ENCODE measurements at regions not wholly inside any gene's neighbourhood (a gene's known extent, or its start where the extent isn't known, plus 50 kb on each side); places are given as distances from the start of the nearest gene placed in this dataset.

DNA sequence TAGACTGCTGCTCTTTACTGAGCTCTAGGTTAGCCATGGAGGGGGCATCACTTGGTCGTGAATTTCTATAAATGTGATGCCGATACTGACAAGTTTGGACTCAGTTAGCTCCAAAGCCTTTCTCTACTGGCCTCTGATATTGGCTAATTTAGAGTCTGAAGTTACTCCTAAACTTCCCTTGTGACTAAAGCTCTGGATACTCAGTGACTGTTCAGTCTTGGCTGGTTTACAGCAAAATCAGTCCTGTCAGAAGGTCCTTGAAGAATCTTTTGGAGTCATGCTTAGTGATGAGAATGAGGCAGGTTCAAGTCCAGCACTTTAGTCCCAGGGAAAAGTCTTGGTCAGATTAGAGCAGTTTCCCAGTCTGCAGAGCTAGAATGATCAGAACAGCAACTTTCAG is 197.5 kb upstream of the HS3ST4 start:
- H4K8ac ChIP-seq (ENCODE audit: low read depth in 2 of 2, low read length in 2 of 2) = no peak overlapping the region

More for the DNA sequence above, 197.5 kb upstream of the HS3ST4 start:
- Histone ChIP-seq H3K56ac (ENCODE audit: extremely low read depth, insufficient read depth, low read length) (no peak overlapping the region), H3K79me1 (ENCODE audit: low read depth in 1 of 2, low read length in 2 of 2) (no peaks in the 10 kb centered on the region), H3K18ac (ENCODE audit: low read depth, low read length) (no peak overlapping the region), H3K23ac (ENCODE audit: low read depth, low read length) (no peak overlapping the region), H2BK15ac (ENCODE audit: low read depth, low read length) (no peak overlapping the region), H4K91ac (ENCODE audit: insufficient read depth, low read depth, low read length) (no peak overlapping the region), H2AK9ac (replicated peaks; ENCODE audit: low read depth, low read length, poor library complexity) (no peak overlapping the region), H3K27ac (ENCODE audit: insufficient read depth, low read length) (no peak overlapping the region), H3K4me3 (ENCODE audit: insufficient read depth, low read depth, low read length) (no peak overlapping the region), H2BK20ac (ENCODE audit: low read depth, low read length) (no peak overlapping the region), H2AFZ (replicated peaks; ENCODE audit: low read length, poor library complexity) (no peak overlapping the region), H4K20me1 (ENCODE audit: insufficient read depth, low read length) (no peaks in the 10 kb centered on the region), H3K4me2 (ENCODE audit: low read depth, low read length) (no peak overlapping the region), H3K4me1 (ENCODE audit: control insufficient read depth, insufficient read depth, low read length) (no peaks in the 10 kb centered on the region), H3K36me3 (ENCODE audit: control insufficient read depth, insufficient read depth, low read length) (no peaks in the 10 kb centered on the region), H3K27me3 (ENCODE audit: control insufficient read depth, insufficient read depth, low read length) (no peaks in the 10 kb centered on the region), H3K9ac (ENCODE audit: low read depth, low read length) (no peak overlapping the region), H2AK5ac (ENCODE audit: low read depth, low read length) (no peak overlapping the region), H2BK5ac (ENCODE audit: low read depth, low read length, poor library complexity, severe bottlenecking) (no peak overlapping the region), H4K5ac (ENCODE audit: low read depth, low read length) (no peak overlapping the region), H3K4ac (ENCODE audit: low read depth, low read length) (no peak overlapping the region), H3K9me3 (ENCODE audit: control insufficient read depth, insufficient read depth, low read length) (peaks cover 3% of the 10 kb centered on the region), H2BK120ac (ENCODE audit: low read depth, low read length) (no peak overlapping the region), H3K14ac (replicated peaks; ENCODE audit: low read depth, low read length) (no peak overlapping the region), H3K9me1 (ENCODE audit: insufficient read depth, low read length) (no peaks in the 10 kb centered on the region)
- ATAC-seq (ENCODE audit: low read depth) (no peak), DNase-seq (no peak)
- intact Hi-C loops (cut with micrococcal nuclease) (no loop called here), dilution Hi-C loops (cut with HindIII; ENCODE audit: low sequenced_read_pairs, unreplicated experiment) (no loop called here), in situ Hi-C loops (cut with MboI; ENCODE audit: low sequenced_read_pairs) (no loop called here)
- ChIA-PET POLR2A (ENCODE audit: unreplicated experiment) (no interaction called here), CTCF (no interaction called here)
- BruUV-seq (replicated peaks) = no TSS peak
- no CpG with 5 or more reads among the region's 2 CpGs for WGBS, 2 experiments (ENCODE audit: extremely low coverage in 2 of 2, insufficient read length in 1 of 2)
- TF ChIP-seq MAFK (IDR thresholded peaks at IDR 0.05; ENCODE audit: low read depth, low read length) = no peak
- TF ChIP-seq, protein P1, sequence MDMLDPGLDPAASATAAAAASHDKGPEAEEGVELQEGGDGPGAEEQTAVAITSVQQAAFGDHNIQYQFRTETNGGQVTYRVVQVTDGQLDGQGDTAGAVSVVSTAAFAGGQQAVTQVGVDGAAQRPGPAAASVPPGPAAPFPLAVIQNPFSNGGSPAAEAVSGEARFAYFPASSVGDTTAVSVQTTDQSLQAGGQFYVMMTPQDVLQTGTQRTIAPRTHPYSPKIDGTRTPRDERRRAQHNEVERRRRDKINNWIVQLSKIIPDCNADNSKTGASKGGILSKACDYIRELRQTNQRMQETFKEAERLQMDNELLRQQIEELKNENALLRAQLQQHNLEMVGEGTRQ (IDR thresholded peaks at IDR 0.05; ENCODE audit: low read depth, low read length) = no peak
- no peak for TF ChIP-seq RFX5 (IDR thresholded peaks at IDR 0.05; ENCODE audit: low read depth, low read length)
- no peak for TF ChIP-seq RAD21 (IDR thresholded peaks at IDR 0.05; ENCODE audit: low read length)
- no peak for TF ChIP-seq BHLHE40 (IDR thresholded peaks at IDR 0.05; ENCODE audit: low read depth, low read length)
- TF ChIP-seq CEBPB (IDR thresholded peaks at IDR 0.05; ENCODE audit: low read depth, low read length) = no peak
- TF ChIP-seq, protein P2, sequence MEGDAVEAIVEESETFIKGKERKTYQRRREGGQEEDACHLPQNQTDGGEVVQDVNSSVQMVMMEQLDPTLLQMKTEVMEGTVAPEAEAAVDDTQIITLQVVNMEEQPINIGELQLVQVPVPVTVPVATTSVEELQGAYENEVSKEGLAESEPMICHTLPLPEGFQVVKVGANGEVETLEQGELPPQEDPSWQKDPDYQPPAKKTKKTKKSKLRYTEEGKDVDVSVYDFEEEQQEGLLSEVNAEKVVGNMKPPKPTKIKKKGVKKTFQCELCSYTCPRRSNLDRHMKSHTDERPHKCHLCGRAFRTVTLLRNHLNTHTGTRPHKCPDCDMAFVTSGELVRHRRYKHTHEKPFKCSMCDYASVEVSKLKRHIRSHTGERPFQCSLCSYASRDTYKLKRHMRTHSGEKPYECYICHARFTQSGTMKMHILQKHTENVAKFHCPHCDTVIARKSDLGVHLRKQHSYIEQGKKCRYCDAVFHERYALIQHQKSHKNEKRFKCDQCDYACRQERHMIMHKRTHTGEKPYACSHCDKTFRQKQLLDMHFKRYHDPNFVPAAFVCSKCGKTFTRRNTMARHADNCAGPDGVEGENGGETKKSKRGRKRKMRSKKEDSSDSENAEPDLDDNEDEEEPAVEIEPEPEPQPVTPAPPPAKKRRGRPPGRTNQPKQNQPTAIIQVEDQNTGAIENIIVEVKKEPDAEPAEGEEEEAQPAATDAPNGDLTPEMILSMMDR (conservative IDR thresholded peaks at IDR 0.05; ENCODE audit: low read depth, low read length) = no peak
- no peak for TF ChIP-seq FOS (IDR thresholded peaks at IDR 0.05; ENCODE audit: low read depth, low read length)
